GM12891 (cell line): ENCODE measurements at regions not wholly inside any gene's neighbourhood (a gene's known extent, or its start where the extent isn't known, plus 50 kb on each side); places are given as distances from the start of the nearest gene placed in this dataset.

Experiments used
- DNase-seq: peaks from one replicate; pipeline ENCODE4 v3.0.0; 2011; ENCODE audit warnings: low spot score; ENCODE audit not compliant: insufficient read length
- FAIRE-seq: peaks from 2 replicates; lab custom pipeline; 2011; peaks lifted over from hg19 to GRCh38; lab: Jason Lieb, UNC
- PAX5 ChIP-seq: IDR thresholded peaks from 2 replicates; pipeline ENCODE4 v1.6.1; 2011; ENCODE audit warnings: low read length, moderate library complexity, mild to moderate bottlenecking; ENCODE audit not compliant: insufficient read depth, severe bottlenecking
- POLR2A ChIP-seq: IDR thresholded peaks from 2 replicates; pipeline ENCODE4 v1.6.1; 2011; ENCODE audit warnings: low read depth, low read length, control low read depth
- POLR2AphosphoS5 ChIP-seq: IDR thresholded peaks from 2 replicates; pipeline ENCODE4 v1.6.1; 2011; ENCODE audit warnings: low read depth, low read length, control low read depth
- POU2F2 ChIP-seq: IDR thresholded peaks from 2 replicates; pipeline ENCODE4 v1.6.1; 2011; ENCODE audit warnings: low read depth, mild to moderate bottlenecking, control low read depth, low read length, moderate library complexity
- SPI1 ChIP-seq: IDR thresholded peaks from 2 replicates; pipeline ENCODE4 v1.6.1; 2011; ENCODE audit warnings: low read depth, low read length, control low read depth
- TAF1 ChIP-seq: IDR thresholded peaks from 2 replicates; pipeline ENCODE4 v1.6.1; 2011; ENCODE audit warnings: low read depth, low read length, control low read depth

- no peak for DNase-seq
- no peak for FAIRE-seq
- TF ChIP-seq SPI1, result no peak
- TF ChIP-seq POLR2AphosphoS5, result no peak
- no peak for TF ChIP-seq PAX5
- no peak for TF ChIP-seq TAF1
- TF ChIP-seq POLR2A, result no peak
- TF ChIP-seq POU2F2, result no peak
Observed at GRCh38 chr2:58640042-58640441, 398.9 kb upstream of the FANCL start.

- DNase-seq, result no peak
- FAIRE-seq, result no peak
- TF ChIP-seq PAX5 (no peak), POLR2AphosphoS5 (no peak), POU2F2 (no peak)
Observed at GRCh38 chr2:58638256-58638805, 397.2 kb upstream of the FANCL start.

GRCh38 chr2:58636872-58637271 lies 395.7 kb upstream of the FANCL start:
- no peak for DNase-seq
- TF ChIP-seq TAF1, result no peak
- no peak for FAIRE-seq

GRCh38 chr2:58635801-58636375 lies 394.8 kb upstream of the FANCL start:
- FAIRE-seq (no peak), DNase-seq (no peak)
- TF ChIP-seq SPI1, result no peak
- no peak for TF ChIP-seq POLR2AphosphoS5
- no peak for TF ChIP-seq POU2F2
- TF ChIP-seq POLR2A, result no peak
- TF ChIP-seq PAX5, result no peak
- TF ChIP-seq TAF1, result no peak

- TF ChIP-seq POLR2A (no peak), SPI1 (no peak), PAX5 (no peak)
- FAIRE-seq (no peak), DNase-seq (no peak)
Observed at GRCh38 chr2:58634653-58635370, 393.7 kb upstream of the FANCL start.

- FAIRE-seq, result no peak
- DNase-seq, result no peak
- no peak for TF ChIP-seq TAF1
- TF ChIP-seq POU2F2, result no peak
- no peak for TF ChIP-seq PAX5
- TF ChIP-seq POLR2AphosphoS5, result no peak
- TF ChIP-seq POLR2A, result no peak
- no peak for TF ChIP-seq SPI1
Observed at GRCh38 chr2:58633613-58634365, 392.7 kb upstream of the FANCL start.

- no peak for DNase-seq
- no peak for FAIRE-seq
- TF ChIP-seq POLR2A (no peak), PAX5 (no peak), TAF1 (no peak), POU2F2 (no peak), SPI1 (no peak), POLR2AphosphoS5 (no peak)
Observed at GRCh38 chr2:58631986-58632385, 390.9 kb upstream of the FANCL start.

- no peak for FAIRE-seq
Observed at GRCh38 chr2:58629545-58630119, 388.5 kb upstream of the FANCL start.

GRCh38 chr2:58620896-58621295 lies 379.8 kb upstream of the FANCL start:
- no peak for DNase-seq
- TF ChIP-seq SPI1, result no peak
- TF ChIP-seq PAX5, result no peak
- TF ChIP-seq TAF1, result no peak
- no peak for TF ChIP-seq POLR2AphosphoS5
- TF ChIP-seq POU2F2, result no peak
- FAIRE-seq, result no peak

More at GRCh38 chr2:58629545-58630119, 388.5 kb upstream of the FANCL start:
- TF ChIP-seq PAX5, result no peak
- TF ChIP-seq POU2F2, result no peak
- no peak for TF ChIP-seq TAF1
- no peak for DNase-seq

GRCh38 chr2:58620093-58620492 lies 379.0 kb upstream of the FANCL start:
- DNase-seq, result no peak
- TF ChIP-seq PAX5 (no peak), POLR2A (no peak), SPI1 (no peak), POLR2AphosphoS5 (no peak), TAF1 (no peak), POU2F2 (no peak)
- FAIRE-seq, result no peak
